Stomach (tissue), 4 donors: ENCODE measurements at regions not wholly inside any gene's neighbourhood (a gene's known extent, or its start where the extent isn't known, plus 50 kb on each side); places are given as distances from the start of the nearest gene placed in this dataset.

ENCODE experiments used
- POLR2A ChIP-seq, 4 donors: fragments of 450-650 bp; IDR thresholded peaks; one replicate each; pipeline ENCODE4 v1.6.1; 2016; ENCODE audit warnings: antibody characterized with exemption in 4 of 4, control low read depth in 2 of 4, mild to moderate bottlenecking in 1 of 4, moderate library complexity in 1 of 4
- POLR2AphosphoS5 ChIP-seq, 3 donors: sonication (generic); formaldehyde crosslinking; IDR thresholded peaks; one replicate each; pipeline ENCODE4 v1.6.1; 2016; ENCODE audit warnings: antibody characterized with exemption in 3 of 3
- TF ChIP-seq, protein P1 (sequence below), 7 experiments: fragments of 450-650 bp in 4 of 7; fragments of 200-600 bp in 3 of 7; sonication (generic) in 3 of 7; IDR thresholded peaks; one replicate each; pipeline ENCODE4 v1.5.1; 2016 to 2019; ENCODE audit warnings: antibody characterized with exemption in 7 of 7, control low read depth in 2 of 7, mild to moderate bottlenecking in 1 of 7

DNA sequence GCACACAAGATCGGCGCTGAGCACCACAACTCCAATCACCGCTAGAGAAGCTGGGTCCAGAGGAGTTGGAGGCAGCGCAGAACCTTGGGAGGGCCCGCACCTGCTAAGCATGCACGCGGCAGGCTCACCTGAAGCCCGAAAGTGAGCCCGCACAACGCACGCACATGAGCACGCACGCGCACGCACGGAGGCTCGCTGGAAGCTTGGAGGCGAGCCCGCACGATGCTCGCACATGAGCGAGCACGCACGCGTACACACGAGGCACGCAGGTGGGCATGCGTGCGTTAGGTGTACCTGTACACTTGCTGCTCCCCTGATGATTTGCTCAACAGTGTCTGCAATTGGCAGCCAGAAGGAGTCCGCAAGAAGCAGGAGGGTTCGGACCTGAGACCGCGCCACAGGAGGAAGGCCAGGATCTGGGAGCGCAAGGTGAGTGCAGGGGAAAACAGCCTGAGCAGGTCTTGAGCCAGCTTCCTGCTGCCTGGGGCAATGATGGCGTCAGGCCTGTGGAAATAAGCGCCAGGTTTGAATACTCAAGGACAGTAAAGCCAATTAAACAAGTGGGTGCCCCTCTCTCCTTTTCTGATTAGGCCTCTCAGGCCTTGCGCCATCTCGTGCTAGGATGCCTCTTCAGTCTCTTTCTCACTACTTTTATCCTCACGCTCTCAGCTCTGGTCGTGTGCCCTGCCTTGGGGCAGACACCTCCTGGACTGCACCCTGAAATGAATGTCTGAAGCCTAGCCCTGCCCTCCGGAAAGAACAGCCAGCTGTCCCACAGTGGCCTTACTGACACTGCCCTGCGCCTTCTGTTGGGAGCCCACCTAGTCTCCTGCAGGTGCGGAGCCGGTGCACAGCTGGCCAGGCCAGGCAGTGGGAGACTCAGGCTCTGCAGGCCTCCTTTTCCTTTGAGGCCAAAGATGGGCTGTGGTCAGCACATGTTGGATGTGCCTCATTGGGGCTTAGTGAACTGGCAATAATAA, 340.4 kb downstream of the CDC5L start:
- TF ChIP-seq POLR2A (IDR thresholded peaks at IDR 0.05): no peak
- TF ChIP-seq, protein P1, sequence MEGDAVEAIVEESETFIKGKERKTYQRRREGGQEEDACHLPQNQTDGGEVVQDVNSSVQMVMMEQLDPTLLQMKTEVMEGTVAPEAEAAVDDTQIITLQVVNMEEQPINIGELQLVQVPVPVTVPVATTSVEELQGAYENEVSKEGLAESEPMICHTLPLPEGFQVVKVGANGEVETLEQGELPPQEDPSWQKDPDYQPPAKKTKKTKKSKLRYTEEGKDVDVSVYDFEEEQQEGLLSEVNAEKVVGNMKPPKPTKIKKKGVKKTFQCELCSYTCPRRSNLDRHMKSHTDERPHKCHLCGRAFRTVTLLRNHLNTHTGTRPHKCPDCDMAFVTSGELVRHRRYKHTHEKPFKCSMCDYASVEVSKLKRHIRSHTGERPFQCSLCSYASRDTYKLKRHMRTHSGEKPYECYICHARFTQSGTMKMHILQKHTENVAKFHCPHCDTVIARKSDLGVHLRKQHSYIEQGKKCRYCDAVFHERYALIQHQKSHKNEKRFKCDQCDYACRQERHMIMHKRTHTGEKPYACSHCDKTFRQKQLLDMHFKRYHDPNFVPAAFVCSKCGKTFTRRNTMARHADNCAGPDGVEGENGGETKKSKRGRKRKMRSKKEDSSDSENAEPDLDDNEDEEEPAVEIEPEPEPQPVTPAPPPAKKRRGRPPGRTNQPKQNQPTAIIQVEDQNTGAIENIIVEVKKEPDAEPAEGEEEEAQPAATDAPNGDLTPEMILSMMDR (IDR thresholded peaks at IDR 0.05): no peak
- TF ChIP-seq POLR2AphosphoS5 (IDR thresholded peaks at IDR 0.05): no peak
